Sciatic nerve (tissue), 2 donors: ENCODE measurements at regions not wholly inside any gene's neighbourhood (a gene's known extent, or its start where the extent isn't known, plus 50 kb on each side); places are given as distances from the start of the nearest gene placed in this dataset.
"Not testable (repeated sequence)": the region's sequence is repeated elsewhere in the genome, so short reads cannot be mapped to it uniquely, and the experiment has no call there.

Source experiments
- ATAC-seq: fragments of 200-7000 bp; cut with Tn5 transposase; one replicate; pipeline ENCODE4 v1.9.1; 2020; ENCODE audit warnings: mild to moderate bottlenecking, moderate library complexity
- DNase-seq: peaks from one replicate; pipeline ENCODE4 v3.0.0-alpha.2; 2020; ENCODE audit warnings: low spot score
- intact Hi-C: fragments of 100-400 bp; cut with DNase I; formaldehyde crosslinking; loops from one replicate; pipeline ENCODE4 v1.14.2; 2022
- donor health status: DM: no; HTN: no; CAD: no.
- donor health status: DM: no; HTN: no; CAD: no.

DNA sequence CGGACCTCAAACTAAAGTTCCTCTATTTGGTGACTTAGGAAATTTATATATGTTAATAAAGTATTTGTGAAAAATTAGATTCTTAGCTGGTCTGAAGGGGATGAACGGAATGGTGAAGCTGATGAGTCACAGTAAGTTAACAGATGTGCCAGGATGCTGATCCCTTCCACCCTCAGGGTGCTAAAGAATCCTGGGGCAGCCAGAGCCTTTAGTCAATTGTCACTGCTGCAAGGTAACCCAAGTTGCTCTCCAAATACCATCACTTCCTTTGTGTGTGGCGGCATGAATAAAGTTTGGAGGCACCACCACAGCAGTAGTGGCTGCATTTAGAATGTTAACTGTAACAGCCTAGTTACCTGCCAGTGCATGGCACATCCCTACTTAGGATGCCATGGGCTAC lies 222.6 kb upstream of the PPP1R3A start:
- ATAC-seq: no peak
- intact Hi-C loops: no loop called here
- no peak for DNase-seq

GRCh38 chr7:114140561-114140960 lies 221.8 kb upstream of the PPP1R3A start:
- no peak for DNase-seq
- ATAC-seq: no peak
- intact Hi-C loops: no loop called here

GRCh38 chr7:114139690-114140089 lies 220.9 kb upstream of the PPP1R3A start:
- not testable (repeated sequence) for DNase-seq, ATAC-seq

GRCh38 chr7:114138587-114138986 lies 219.8 kb upstream of the PPP1R3A start:
- DNase-seq (no peak), ATAC-seq (no peak)
- intact Hi-C loops: no loop called here

More at GRCh38 chr7:114139690-114140089, 220.9 kb upstream of the PPP1R3A start:
- intact Hi-C loops: not testable (repeated sequence)

DNA sequence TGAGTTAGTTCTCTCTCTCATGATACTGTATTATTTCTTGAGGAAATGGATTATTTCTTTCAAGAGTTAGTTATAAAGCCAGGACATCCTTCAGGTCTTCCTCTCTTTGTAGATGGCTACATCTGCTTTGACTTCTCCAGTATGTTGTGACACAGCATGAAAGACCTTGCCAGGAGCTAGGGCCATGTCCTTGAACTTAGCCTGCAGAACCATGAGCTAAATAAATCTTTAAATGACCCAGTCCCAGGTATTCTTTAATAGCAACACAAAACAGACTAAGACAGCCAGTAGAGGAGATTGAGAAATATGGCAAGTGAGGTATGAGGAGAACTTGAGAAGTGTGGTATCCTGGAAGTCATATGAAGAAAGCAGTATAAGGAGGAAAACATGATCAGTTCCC lies 214.9 kb upstream of the PPP1R3A start:
- no peak for DNase-seq
- intact Hi-C loops: no loop called here
- no peak for ATAC-seq

- ATAC-seq: no peak
- DNase-seq: no peak
- intact Hi-C loops: no loop called here
These were observed 212.1 kb upstream of the PPP1R3A start for GRCh38 chr7:114130866-114131265.

GRCh38 chr7:114128880-114129279 lies 210.1 kb upstream of the PPP1R3A start:
- no peak for ATAC-seq
- intact Hi-C loops: no loop called here
- no peak for DNase-seq

- ATAC-seq (no peak), DNase-seq (no peak)
- intact Hi-C loops: no loop called here
These were observed 207.3 kb upstream of the PPP1R3A start for GRCh38 chr7:114126095-114126494.

DNA sequence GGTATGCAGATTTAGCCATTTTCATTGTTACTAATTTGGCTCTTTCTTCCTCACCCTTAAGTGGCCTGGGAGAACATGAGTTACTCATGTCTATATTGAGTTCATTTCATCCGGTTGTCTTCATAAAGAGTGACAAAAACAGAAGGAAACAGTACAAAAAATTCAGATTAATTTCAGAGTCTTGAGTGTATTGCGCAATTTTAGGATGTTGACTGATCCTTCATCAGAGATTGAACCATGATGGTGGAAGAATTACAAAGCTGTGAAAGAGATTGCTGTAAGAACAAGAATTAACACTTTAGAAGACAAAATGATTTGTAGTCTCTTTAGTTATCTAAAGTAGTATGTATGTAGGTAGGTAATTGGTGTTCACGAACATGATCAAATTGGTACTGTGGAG lies 194.0 kb upstream of the PPP1R3A start:
- ATAC-seq (no peak), DNase-seq (no peak)
- intact Hi-C loops: no loop called here

DNA sequence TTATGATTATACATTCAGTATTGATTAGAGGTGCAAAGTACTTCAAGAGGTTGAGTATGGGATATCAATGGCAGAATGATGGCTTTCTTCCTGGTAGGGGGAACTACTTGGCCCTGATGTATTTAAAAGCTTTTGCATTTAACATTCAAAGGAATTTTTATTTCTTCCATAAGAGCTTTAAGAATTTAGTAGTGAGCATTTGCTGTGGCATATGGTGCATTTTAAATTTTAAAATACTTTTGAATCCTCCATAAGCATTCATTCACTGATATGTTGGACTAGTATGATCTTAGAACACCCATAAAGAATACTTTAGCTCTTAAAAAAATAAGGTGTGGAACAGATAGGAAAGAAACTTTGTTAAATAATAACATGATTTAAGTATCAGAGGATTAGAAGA lies 191.9 kb upstream of the PPP1R3A start:
- intact Hi-C loops: no loop called here
- no peak for ATAC-seq
- DNase-seq: no peak

GRCh38 chr7:114109721-114110120 lies 190.9 kb upstream of the PPP1R3A start:
- no peak for DNase-seq
- no peak for ATAC-seq
- intact Hi-C loops: no loop called here

- ATAC-seq (no peak), DNase-seq (no peak)
- intact Hi-C loops: no loop called here
These were observed 190.5 kb upstream of the PPP1R3A start for GRCh38 chr7:114109304-114109703.

DNA sequence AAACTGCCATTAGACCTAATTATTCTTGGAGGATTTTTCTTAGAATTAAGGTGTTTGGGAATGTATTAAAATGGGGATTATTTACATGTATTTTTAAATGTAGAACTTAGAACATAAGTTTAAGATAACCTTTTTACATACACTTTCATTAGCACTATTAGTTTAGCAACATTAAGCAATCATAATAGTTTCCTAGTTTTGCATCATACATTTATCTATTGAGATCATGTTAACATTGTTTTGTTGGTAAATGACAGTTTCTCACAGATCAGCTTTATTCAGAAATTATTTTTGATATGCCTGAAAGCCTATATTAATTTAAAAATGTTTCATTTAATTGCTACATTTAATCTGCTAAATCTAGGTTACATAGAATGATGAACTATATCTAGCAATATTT lies 189.7 kb upstream of the PPP1R3A start:
- DNase-seq (no peak), ATAC-seq (no peak)
- intact Hi-C loops: no loop called here

DNA sequence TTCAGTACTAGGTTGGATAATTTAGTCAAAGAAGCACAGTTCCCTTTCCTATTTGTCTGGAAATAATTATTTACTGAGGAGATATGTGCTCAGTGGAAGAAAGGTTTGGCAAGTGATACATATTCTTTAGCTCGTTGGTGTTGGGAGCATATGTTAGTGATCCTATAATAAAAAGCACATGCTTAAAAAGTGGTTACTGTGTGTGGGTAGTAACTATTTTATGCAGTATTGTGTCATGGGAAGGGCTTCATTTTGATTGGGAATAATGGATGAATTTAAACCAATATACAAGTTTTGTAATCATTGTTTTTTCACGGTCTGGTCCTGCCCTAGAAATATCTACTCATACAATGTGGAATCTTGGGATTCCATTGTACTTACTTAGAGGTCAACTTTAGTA lies 188.7 kb upstream of the PPP1R3A start:
- DNase-seq (no peak), ATAC-seq (no peak)
- intact Hi-C loops: no loop called here

DNA sequence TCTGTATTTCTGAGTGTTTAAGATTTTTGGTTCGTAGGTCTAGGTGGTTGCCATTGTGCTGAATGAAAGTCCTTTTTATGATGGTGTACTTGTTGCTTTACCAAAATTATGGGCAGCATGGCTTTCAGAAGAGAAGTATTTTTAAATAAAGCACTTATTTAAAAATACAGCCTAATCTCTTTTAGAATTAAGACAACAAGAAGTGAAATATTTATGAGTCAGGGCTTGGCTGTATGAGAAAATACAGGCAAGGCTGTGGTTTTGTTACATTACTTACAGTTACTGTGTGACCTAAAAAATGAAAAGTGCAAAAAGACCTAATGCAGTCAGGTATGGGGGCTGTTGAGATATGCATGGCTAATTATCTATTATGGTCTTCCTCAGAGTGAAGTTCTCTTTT lies 185.2 kb upstream of the PPP1R3A start:
- intact Hi-C loops: no loop called here
- no peak for ATAC-seq
- DNase-seq: no peak

DNA sequence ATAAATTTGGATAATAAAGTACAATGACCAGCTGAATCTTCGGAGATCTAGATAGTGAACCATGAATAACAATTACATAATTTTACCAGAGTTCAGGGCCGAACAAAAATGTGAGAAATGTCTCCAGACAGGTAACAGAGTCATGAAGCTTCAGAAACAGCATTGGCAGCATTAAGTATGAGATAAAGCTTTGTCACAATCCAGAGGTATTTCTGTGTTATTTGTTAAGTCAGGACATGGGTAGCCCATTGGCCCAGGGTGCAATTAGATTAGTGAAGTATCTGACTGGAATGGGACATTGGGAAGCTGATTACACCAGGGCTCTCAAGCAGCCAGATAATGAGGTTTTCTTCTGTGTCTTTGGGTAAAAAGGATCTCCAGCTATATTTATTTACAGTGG lies 184.2 kb upstream of the PPP1R3A start:
- ATAC-seq (no peak), DNase-seq (no peak)
- intact Hi-C loops: no loop called here

- no peak for ATAC-seq
- no peak for DNase-seq
- intact Hi-C loops: no loop called here
These were observed 183.3 kb upstream of the PPP1R3A start for GRCh38 chr7:114102131-114102530.

DNA sequence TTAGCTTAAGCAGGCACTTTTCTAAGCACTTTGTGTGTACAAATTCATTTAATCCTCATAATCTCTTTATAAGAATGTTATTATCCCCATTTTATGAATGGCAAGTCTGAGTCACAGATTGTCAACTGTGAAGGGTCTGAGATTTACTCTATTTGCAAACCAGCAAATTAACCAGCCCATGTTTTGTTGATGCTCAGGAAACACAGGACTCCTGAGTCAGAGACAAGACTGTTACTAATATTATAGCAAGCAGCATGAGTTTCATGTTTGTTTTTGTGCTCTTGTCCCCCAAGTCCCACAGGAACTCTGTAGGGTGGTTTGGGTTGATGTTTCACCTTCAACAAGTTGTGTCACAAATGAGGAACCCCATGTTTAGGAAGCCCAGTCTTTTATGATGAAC lies 182.0 kb upstream of the PPP1R3A start:
- no peak for ATAC-seq
- no peak for DNase-seq
- intact Hi-C loops: no loop called here

DNA sequence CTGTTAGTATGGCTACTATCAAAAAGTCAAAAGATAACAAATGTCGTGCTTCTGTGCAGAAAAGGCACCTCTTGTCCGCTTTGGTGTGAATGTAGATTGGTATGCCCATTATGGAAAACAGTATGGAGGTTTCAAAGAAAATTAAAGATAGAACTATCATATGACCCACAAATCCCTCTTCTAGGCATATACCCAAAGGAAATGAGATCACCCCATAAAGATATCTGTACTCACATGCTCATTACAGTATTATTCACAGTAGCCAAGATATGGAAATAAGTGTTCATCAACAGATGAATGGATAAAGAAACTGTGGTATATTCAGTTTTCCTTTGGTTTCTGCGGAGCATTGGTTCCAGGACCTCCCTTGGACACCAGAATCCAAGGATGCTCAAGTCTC lies 180.5 kb upstream of the PPP1R3A start:
- DNase-seq (no peak), ATAC-seq (no peak)
- intact Hi-C loops: no loop called here

- no peak for ATAC-seq
- intact Hi-C loops: no loop called here
- no peak for DNase-seq
These were observed 177.1 kb upstream of the PPP1R3A start for GRCh38 chr7:114095885-114096284.

- intact Hi-C loops: no loop called here
- DNase-seq (no peak), ATAC-seq (no peak)
These were observed 169.7 kb upstream of the PPP1R3A start for GRCh38 chr7:114088470-114088940.
